22Rv1 (cell line): ENCODE measurements at regions not wholly inside any gene's neighbourhood (a gene's known extent, or its start where the extent isn't known, plus 50 kb on each side); places are given as distances from the start of the nearest gene placed in this dataset.

Source experiments
- H3K27ac ChIP-seq: fragments of 450-650 bp; 2 replicates; pipeline ENCODE4 v1.5.1; 2017
- CTCF ChIP-seq: fragments of 450-650 bp; IDR thresholded peaks from 2 replicates; pipeline ENCODE4 v1.5.1; 2017; ENCODE audit warnings: mild to moderate bottlenecking
- ZFX ChIP-seq: fragments of 450-650 bp; IDR thresholded peaks from 2 replicates; pipeline ENCODE4 v1.6.1; 2017; ENCODE audit warnings: antibody characterized with exemption, borderline replicate concordance

- H3K27ac ChIP-seq, result no peak overlapping the region
- TF ChIP-seq ZFX (no peak), CTCF (no peak)
These were observed 322.6 kb downstream of the LTN1 start for GRCh38 chr21:28669971-28670653.

DNA sequence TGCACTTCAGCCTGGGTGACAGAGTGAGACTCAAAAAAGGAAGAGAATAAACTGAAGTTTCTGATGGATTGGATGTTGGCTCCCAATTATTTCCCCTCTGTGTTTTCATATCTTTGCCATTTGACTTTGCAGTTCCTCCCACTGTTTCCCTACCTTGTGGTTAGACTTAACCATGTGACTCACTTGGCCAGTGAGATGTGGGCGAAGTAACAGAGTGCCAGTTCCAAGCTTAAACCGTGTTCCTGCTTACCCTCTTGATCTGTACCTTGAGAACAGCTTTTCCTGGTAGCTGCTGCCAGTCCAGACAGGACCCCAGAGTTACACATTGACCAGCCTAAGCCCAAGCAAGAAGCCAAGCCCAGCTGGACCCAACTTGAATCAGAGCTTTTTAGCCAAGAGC is 323.4 kb downstream of the LTN1 start:
- TF ChIP-seq CTCF (no peak), ZFX (no peak)

GRCh38 chr21:28663754-28664153 is 328.9 kb downstream of the LTN1 start:
- TF ChIP-seq ZFX (no peak), CTCF (no peak)
- no peak overlapping the region for H3K27ac ChIP-seq

More for the DNA sequence above, 323.4 kb downstream of the LTN1 start:
- H3K27ac ChIP-seq, result no peak overlapping the region

DNA sequence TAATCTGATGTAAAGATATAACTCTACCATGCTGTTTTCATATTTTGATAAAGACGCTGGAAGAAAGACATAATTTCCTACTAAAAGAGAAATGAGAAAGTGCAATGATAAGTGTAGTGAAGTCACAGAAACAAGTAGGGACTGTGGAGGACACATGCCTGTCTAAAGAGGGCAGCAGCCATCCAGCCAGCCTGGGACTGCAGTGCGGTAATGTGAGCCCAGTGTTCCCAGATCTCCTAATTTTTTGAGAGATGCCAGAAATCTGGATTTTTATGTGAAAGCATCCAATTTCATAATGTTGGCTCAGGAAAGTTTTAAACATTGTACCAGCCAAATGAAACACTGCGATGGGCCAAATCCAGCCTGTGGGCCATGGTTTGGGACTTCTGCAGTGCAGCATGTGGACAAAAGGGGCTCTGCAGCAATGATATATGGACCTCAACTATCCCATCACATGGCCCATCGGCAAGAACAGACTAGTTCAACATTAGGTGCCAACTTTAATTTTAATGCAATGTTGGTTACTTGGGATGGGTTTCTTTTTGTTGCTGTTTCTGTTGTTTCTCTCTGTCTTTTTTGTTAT is 329.5 kb downstream of the LTN1 start:
- no peak overlapping the region for H3K27ac ChIP-seq
- TF ChIP-seq CTCF (no peak), ZFX (no peak)

GRCh38 chr21:28657566-28657965 is 335.1 kb downstream of the LTN1 start:
- TF ChIP-seq ZFX (no peak), CTCF (no peak)

GRCh38 chr21:28655471-28655870 is 337.2 kb downstream of the LTN1 start:
- TF ChIP-seq ZFX (no peak), CTCF (no peak)

More at GRCh38 chr21:28657566-28657965, 335.1 kb downstream of the LTN1 start:
- H3K27ac ChIP-seq, result no peak overlapping the region

GRCh38 chr21:28654406-28654805 is 338.3 kb downstream of the LTN1 start:
- TF ChIP-seq CTCF (no peak), ZFX (no peak)
- no peak overlapping the region for H3K27ac ChIP-seq

More at GRCh38 chr21:28655471-28655870, 337.2 kb downstream of the LTN1 start:
- H3K27ac ChIP-seq, result no peak overlapping the region
